Astrocyte of the cerebellum (primary cell): ENCODE measurements at regions not wholly inside any gene's neighbourhood (a gene's known extent, or its start where the extent isn't known, plus 50 kb on each side); places are given as distances from the start of the nearest gene placed in this dataset.

Experiments
- DNase-seq: peaks from one replicate; pipeline ENCODE4 v3.0.0-alpha.2; 2011; ENCODE audit warnings: low read depth
- H3K4me3 ChIP-seq: 2 replicates; pipeline ENCODE4 v1.5.1; 2011; ENCODE audit warnings: mild to moderate bottlenecking, low read depth, low read length, moderate library complexity
- CTCF ChIP-seq: IDR thresholded peaks from 2 replicates; pipeline ENCODE4 v1.5.1; 2012; ENCODE audit warnings: low read length, low read depth, moderate library complexity, mild to moderate bottlenecking; ENCODE audit errors: missing control alignments
- in situ Hi-C: cut with HindIII; loops from 2 replicates; pipeline ENCODE4 v1.10.0; 2017; ENCODE audit warnings: low sequenced_read_pairs

GRCh38 chr2:12035956-12036639, 289.7 kb downstream of the LPIN1 start:
- H3K4me3 ChIP-seq: no peak overlapping the region
- no peak for DNase-seq
- no peak for TF ChIP-seq CTCF
- in situ Hi-C loops: no loop called here

GRCh38 chr2:12036640-12036983, 290.2 kb downstream of the LPIN1 start:
- no peak for TF ChIP-seq CTCF
- H3K4me3 ChIP-seq: no peak overlapping the region
- no peak for DNase-seq
- in situ Hi-C loops: no loop called here

GRCh38 chr2:12037301-12037700, 290.9 kb downstream of the LPIN1 start:
- DNase-seq: no peak
- in situ Hi-C loops: no loop called here
- TF ChIP-seq CTCF: no peak
- H3K4me3 ChIP-seq: no peak overlapping the region

- no peak for DNase-seq
- no peak overlapping the region for H3K4me3 ChIP-seq
- TF ChIP-seq CTCF: no peak
- in situ Hi-C loops: no loop called here
These were observed 294.8 kb downstream of the LPIN1 start for GRCh38 chr2:12041236-12041635.

- H3K4me3 ChIP-seq: no peak overlapping the region
- DNase-seq: no peak
- no peak for TF ChIP-seq CTCF
- in situ Hi-C loops: no loop called here
These were observed 296.7 kb downstream of the LPIN1 start for GRCh38 chr2:12043131-12043530.

- no peak for TF ChIP-seq CTCF
- in situ Hi-C loops: no loop called here
- no peak overlapping the region for H3K4me3 ChIP-seq
- DNase-seq: no peak
These were observed 298.4 kb downstream of the LPIN1 start for GRCh38 chr2:12044857-12045256.
